ENCODE measurements at regions not wholly inside any gene's neighbourhood (a gene's known extent, or its start where the extent isn't known, plus 50 kb on each side); places are given as distances from the start of the nearest gene placed in this dataset.

DNA sequence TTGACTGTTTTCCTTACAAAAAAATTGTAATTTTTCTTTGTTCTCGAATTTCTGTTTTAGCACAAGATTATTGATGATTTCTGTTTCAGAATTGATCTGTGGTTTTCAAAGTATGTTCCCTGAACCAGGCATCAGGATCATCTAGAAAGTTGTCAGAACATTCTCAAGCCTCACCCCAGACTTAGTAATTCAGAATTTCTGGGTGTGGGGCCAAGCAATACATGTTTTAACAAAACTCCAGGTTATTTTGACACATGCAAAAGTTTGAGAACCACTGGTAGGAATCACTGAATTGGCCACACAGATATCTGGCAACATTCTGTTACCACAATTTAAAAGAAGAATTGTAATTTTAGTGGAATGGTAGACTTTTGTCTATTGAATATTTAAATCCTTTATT lies 1173.9 kb upstream of the LRRTM3 start:
- no peak overlapping the region for H3K4me3 ChIP-seq
- DNase-seq (no peak), ATAC-seq (no peak)
- no peaks in the 10 kb centered on the region for H3K27me3 ChIP-seq
- H3K9me3 ChIP-seq, result no peaks in the 10 kb centered on the region
- WGBS, 2 donors, result 72 to 76% methylated on average over 1 of the region's 1 CpG
- peaks cover 8% of the 10 kb centered on the region for H3K4me1 ChIP-seq
- no peaks in the 10 kb centered on the region for H3K36me3 ChIP-seq (replicated peaks in 1 of 2; ENCODE audit: insufficient read depth in 1 of 2, low read depth in 2 of 2)
- H3K27ac ChIP-seq, result no peak overlapping the region
- TF ChIP-seq POLR2A (IDR thresholded peaks at IDR 0.05), result no peak
- TF ChIP-seq, protein P1, sequence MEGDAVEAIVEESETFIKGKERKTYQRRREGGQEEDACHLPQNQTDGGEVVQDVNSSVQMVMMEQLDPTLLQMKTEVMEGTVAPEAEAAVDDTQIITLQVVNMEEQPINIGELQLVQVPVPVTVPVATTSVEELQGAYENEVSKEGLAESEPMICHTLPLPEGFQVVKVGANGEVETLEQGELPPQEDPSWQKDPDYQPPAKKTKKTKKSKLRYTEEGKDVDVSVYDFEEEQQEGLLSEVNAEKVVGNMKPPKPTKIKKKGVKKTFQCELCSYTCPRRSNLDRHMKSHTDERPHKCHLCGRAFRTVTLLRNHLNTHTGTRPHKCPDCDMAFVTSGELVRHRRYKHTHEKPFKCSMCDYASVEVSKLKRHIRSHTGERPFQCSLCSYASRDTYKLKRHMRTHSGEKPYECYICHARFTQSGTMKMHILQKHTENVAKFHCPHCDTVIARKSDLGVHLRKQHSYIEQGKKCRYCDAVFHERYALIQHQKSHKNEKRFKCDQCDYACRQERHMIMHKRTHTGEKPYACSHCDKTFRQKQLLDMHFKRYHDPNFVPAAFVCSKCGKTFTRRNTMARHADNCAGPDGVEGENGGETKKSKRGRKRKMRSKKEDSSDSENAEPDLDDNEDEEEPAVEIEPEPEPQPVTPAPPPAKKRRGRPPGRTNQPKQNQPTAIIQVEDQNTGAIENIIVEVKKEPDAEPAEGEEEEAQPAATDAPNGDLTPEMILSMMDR (IDR thresholded peaks at IDR 0.05), result no peak
- intact Hi-C loops (cut with DNase I), result no loop called here

DNA sequence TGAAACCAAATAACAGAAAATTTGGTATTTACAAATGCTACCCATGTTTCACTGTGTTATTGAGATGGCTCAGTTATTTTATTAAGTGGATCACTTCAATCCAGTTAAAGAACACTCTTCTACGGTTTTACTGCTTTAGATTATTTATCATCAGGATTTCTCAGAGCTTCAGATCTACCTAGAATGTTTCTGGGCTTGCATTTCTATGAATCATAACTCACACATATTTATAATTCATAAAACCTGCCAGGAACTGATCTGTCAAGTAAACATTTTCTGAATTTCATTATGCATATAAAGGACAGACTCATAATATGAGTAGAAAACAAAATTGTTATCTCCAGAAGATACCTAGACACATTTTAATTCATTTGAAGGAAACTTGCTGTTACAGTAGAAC lies 1172.3 kb upstream of the LRRTM3 start:
- Histone ChIP-seq H3K36me3 (replicated peaks in 1 of 2; ENCODE audit: insufficient read depth in 1 of 2, low read depth in 2 of 2) (no peaks in the 10 kb centered on the region), H3K27me3 (no peaks in the 10 kb centered on the region), H3K9me3 (no peaks in the 10 kb centered on the region), H3K4me1 (peaks cover 8% of the 10 kb centered on the region), H3K27ac (no peak overlapping the region), H3K4me3 (no peak overlapping the region)
- no peak for DNase-seq
- ATAC-seq, result no peak
- 16 to 32% methylated on average over 1 of the region's 1 CpG for WGBS, 2 donors
- intact Hi-C loops (cut with DNase I), result no loop called here
- no peak for TF ChIP-seq POLR2A (IDR thresholded peaks at IDR 0.05)
- TF ChIP-seq, protein P1 (IDR thresholded peaks at IDR 0.05), result no peak

DNA sequence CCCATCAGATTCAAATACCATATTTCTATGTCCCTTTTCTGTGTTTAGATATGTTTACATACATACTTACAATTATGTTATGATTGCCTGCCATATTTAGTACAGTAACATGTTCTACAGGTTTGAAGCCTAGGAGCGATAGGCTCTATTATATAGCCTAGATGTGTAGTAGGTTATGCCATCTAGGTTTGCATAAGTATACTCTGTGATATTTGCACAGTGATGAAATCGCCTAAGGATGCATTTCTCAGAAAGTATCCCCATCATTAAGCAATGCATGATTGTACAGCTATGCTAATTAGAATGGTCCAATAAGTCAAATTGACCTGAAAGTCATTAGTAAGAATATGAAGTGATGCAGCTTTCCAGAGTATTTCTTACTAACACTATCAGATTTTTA lies 1171.7 kb upstream of the LRRTM3 start:
- no peak overlapping the region for H3K27ac ChIP-seq
- intact Hi-C loops (cut with DNase I), result no loop called here
- TF ChIP-seq, protein P1 (IDR thresholded peaks at IDR 0.05), result no peak
- no peak for TF ChIP-seq POLR2A (IDR thresholded peaks at IDR 0.05)

DNA sequence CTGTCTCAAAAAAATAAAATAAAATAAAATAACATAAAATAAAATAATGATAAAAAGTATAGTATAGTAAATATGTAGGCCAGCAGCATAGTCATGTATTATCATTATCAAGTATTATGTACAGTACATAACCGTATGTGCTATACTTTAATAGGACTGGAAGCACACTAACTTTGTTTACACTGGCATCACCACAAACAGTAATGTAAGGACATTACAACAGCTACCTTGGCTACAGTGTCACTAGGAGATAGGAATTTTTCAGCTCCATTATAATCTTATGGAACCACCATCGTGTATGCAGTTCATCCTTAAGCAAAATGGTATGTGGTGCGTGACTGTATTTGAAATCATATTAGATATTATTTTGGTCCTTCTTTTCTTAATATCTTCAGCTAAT lies 1163.5 kb upstream of the LRRTM3 start:
- H3K4me3 ChIP-seq, result no peak overlapping the region
- 93 to 94% methylated on average over 3 of the region's 3 CpGs for WGBS, 2 donors
- no peaks in the 10 kb centered on the region for H3K9me3 ChIP-seq
- intact Hi-C loops (cut with DNase I), result no loop called here
- ATAC-seq (no peak), DNase-seq (no peak)
- H3K36me3 ChIP-seq (replicated peaks in 1 of 2; ENCODE audit: insufficient read depth in 1 of 2, low read depth in 2 of 2), result no peaks in the 10 kb centered on the region
- no peak for TF ChIP-seq POLR2A (IDR thresholded peaks at IDR 0.05)
- TF ChIP-seq, protein P1 (IDR thresholded peaks at IDR 0.05), result no peak
- H3K27ac ChIP-seq, result no peak overlapping the region
- H3K4me1 ChIP-seq, result no peaks in the 10 kb centered on the region
- H3K27me3 ChIP-seq, result no peaks in the 10 kb centered on the region

More for the DNA sequence above, 1171.7 kb upstream of the LRRTM3 start:
- Histone ChIP-seq H3K27me3 (no peaks in the 10 kb centered on the region), H3K9me3 (no peaks in the 10 kb centered on the region), H3K36me3 (replicated peaks in 1 of 2; ENCODE audit: insufficient read depth in 1 of 2, low read depth in 2 of 2) (no peaks in the 10 kb centered on the region), H3K4me3 (no peak overlapping the region), H3K4me1 (peaks cover 8% of the 10 kb centered on the region)
- WGBS, 2 donors, result 47 to 66% methylated on average over 2 of the region's 2 CpGs
- DNase-seq, result no peak
- no peak for ATAC-seq

DNA sequence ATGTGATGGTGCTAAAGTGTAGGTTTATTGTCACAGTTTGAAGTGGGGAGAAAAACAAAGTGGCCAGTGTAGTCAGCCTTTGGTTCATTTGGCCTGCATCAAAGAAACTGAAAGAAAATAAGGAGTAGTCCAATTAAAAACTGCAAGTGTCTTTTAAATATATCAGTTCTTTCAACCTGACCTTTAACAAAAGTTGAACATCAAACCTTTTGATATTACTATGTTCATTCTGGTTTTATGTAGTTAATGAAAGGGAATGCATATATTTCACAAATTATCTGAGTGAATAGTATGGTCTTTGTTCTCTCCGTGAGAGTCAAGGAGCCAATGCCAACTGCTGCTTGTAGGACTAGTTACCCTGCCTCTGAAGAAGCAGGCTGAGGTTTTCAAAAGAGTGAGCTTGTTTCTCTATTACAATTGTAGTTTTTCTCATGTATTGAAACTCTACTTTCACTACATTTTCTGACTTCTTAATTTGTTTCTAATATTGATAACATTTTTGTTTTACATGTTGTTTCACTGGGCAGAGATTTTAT lies 1160.8 kb upstream of the LRRTM3 start:
- intact Hi-C loops (cut with DNase I), result no loop called here
- WGBS, 2 donors, result 53 to 56% methylated on average over 1 of the region's 1 CpG
- H3K27ac ChIP-seq, result no peak overlapping the region
- H3K27me3 ChIP-seq, result no peaks in the 10 kb centered on the region
- ATAC-seq, result no peak
- H3K9me3 ChIP-seq, result no peaks in the 10 kb centered on the region
- no peak for DNase-seq
- H3K4me3 ChIP-seq, result no peak overlapping the region
- TF ChIP-seq, protein P1 (IDR thresholded peaks at IDR 0.05), result no peak
- no peak for TF ChIP-seq POLR2A (IDR thresholded peaks at IDR 0.05)
- H3K36me3 ChIP-seq (replicated peaks in 1 of 2; ENCODE audit: insufficient read depth in 1 of 2, low read depth in 2 of 2), result no peaks in the 10 kb centered on the region
- H3K4me1 ChIP-seq, result no peaks in the 10 kb centered on the region

Data from body of pancreas (tissue), 4 donors.